ENCODE measurements at regions not wholly inside any gene's neighbourhood (a gene's known extent, or its start where the extent isn't known, plus 50 kb on each side); places are given as distances from the start of the nearest gene placed in this dataset.

GRCh38 chr2:180141600-180141999 is 134.5 kb upstream of the CWC22 start:
- no peak for TF ChIP-seq CTCF (IDR thresholded peaks at IDR 0.05; ENCODE audit: insufficient read depth, low read length, poor library complexity, severe bottlenecking)
- TF ChIP-seq EZH2phosphoT487 (conservative IDR thresholded peaks at IDR 0.05; ENCODE audit: low read length) = no peak

Data from SU-DHL-6 (cell line).